Dedifferentiated amniotic fluid mesenchymal stem cell (primary cell): ENCODE measurements at regions not wholly inside any gene's neighbourhood (a gene's known extent, or its start where the extent isn't known, plus 50 kb on each side); places are given as distances from the start of the nearest gene placed in this dataset.

ENCODE experiments used
- DNase-seq: peaks from one replicate; pipeline ENCODE4 v3.0.0-alpha.2; 2016; ENCODE audit errors: extremely low spot score

DNA sequence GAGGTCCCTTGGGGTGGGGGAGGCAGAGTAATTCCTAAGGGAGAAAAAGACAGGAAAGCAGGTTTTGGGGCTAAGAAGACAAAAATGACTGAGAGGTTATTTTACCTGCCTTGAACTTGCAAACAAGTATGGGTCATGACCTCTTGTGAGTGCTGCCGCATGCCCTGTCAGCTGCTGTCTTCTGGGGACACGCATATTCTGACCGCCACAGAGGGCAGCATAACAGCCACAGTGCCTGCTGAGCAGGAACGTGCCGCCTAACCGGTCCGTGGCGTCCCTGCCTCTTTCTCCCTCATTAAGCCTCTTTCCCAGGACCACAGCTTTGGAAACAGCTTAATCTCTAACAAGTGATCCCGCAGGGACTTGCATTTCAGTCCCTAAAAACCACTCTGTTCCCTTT, 51.3 kb upstream of the KCNA1 start:
- DNase-seq, result no peak

DNA sequence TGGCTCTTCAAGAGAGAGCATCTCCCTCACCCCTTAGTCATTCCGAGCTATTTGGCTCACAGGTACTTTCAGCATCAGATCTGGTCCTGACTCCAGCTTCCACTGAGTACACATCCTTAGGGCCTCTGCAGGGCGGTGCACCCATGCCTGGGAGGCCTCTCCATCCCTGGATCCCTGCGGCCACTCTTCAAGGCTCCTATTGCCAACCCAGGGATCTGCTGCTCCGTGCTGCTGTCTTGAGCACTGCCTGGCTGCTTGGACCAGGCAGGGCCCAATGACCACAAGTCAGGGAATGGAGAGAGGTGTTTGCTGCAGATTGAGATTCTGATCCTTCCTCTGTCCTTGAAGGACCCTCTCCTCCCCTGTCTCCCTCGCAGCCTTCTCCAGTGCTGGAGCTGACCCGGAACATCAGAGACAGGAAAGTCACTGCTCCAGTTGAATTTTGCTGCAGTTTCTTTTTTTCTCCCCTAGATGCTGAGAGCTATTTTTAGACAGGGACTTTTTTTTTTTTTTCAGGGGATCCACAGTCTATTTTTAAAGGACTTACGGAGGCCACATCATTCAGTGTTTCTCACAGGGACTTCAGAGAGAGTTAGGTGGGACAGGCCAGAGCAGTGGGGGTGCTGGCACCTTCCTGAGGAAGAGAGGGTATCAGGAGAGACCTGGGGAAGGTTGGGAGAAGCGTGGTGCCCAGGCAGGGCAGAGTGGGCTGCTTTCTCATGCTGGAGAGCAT, 50.1 kb upstream of the KCNA1 start:
- DNase-seq, result no peak
